NT2/D1 (cell line): ENCODE measurements at regions not wholly inside any gene's neighbourhood (a gene's known extent, or its start where the extent isn't known, plus 50 kb on each side); places are given as distances from the start of the nearest gene placed in this dataset.
"Not testable (repeated sequence)": the region's sequence is repeated elsewhere in the genome, so short reads cannot be mapped to it uniquely, and the experiment has no call there.

ENCODE experiments used
- SUZ12 ChIP-seq: IDR thresholded peaks from 2 replicates; pipeline ENCODE4 v1.6.1; 2011; ENCODE audit not compliant: insufficient read length, insufficient read depth; ENCODE audit errors: extremely low read depth
- YY1 ChIP-seq: IDR thresholded peaks from 2 replicates; pipeline ENCODE4 v1.6.1; 2011; ENCODE audit not compliant: insufficient read length, insufficient read depth
- ZNF274 ChIP-seq: IDR thresholded peaks from 2 replicates; pipeline ENCODE4 v1.6.1; 2011; ENCODE audit warnings: mild to moderate bottlenecking, low read depth, low read length

- not testable (repeated sequence) for TF ChIP-seq ZNF274, SUZ12, YY1
Observed at GRCh38 chr16:29133681-29134430, 149.0 kb downstream of the LAT start.
